ENCODE measurements at regions not wholly inside any gene's neighbourhood (a gene's known extent, or its start where the extent isn't known, plus 50 kb on each side); places are given as distances from the start of the nearest gene placed in this dataset.

GRCh38 chr15:98277602-98278001, 317.1 kb downstream of the ARRDC4 start:
- no peak for DNase-seq

GRCh38 chr15:98280284-98280975, 319.9 kb downstream of the ARRDC4 start:
- DNase-seq = no peak

- DNase-seq = no peak
Measured at GRCh38 chr15:98281130-98281529, 320.6 kb downstream of the ARRDC4 start.

- DNase-seq = no peak
Measured at GRCh38 chr15:98282656-98283332, 322.3 kb downstream of the ARRDC4 start.

GRCh38 chr15:98286200-98286599, 325.7 kb downstream of the ARRDC4 start:
- no peak for DNase-seq

GRCh38 chr15:98286831-98287230, 326.3 kb downstream of the ARRDC4 start:
- no peak for DNase-seq

GRCh38 chr15:98288091-98288590, 327.6 kb downstream of the ARRDC4 start:
- peak; percentile 8 for DNase-seq

- DNase-seq = no peak
Measured at GRCh38 chr15:98289747-98290146, 329.2 kb downstream of the ARRDC4 start.

GRCh38 chr15:98292442-98293240, 332.1 kb downstream of the ARRDC4 start:
- DNase-seq = peak; percentile 42

- no peak for DNase-seq
Measured at GRCh38 chr15:98294126-98294525, 333.6 kb downstream of the ARRDC4 start.

- peak; percentile 59 for DNase-seq
Measured at GRCh38 chr15:98295101-98295759, 334.7 kb downstream of the ARRDC4 start.

GRCh38 chr15:98296653-98297052, 336.1 kb downstream of the ARRDC4 start:
- DNase-seq = no peak

- DNase-seq = no peak
Measured at GRCh38 chr15:98304371-98304770, 343.9 kb downstream of the ARRDC4 start.

- no peak for DNase-seq
Measured at GRCh38 chr15:98308117-98308516, 340.2 kb upstream of the IGF1R start.

GRCh38 chr15:98311566-98312188, 336.7 kb upstream of the IGF1R start:
- peak; percentile 92 for DNase-seq

- no peak for DNase-seq
Measured at GRCh38 chr15:98312913-98313312, 335.4 kb upstream of the IGF1R start.

GRCh38 chr15:98315971-98316370, 332.4 kb upstream of the IGF1R start:
- DNase-seq = no peak

GRCh38 chr15:98321896-98322295, 326.4 kb upstream of the IGF1R start:
- DNase-seq = peak; percentile 62

GRCh38 chr15:98322581-98322980, 325.8 kb upstream of the IGF1R start:
- DNase-seq = no peak

- DNase-seq = no peak
Measured at GRCh38 chr15:98324341-98324970, 323.9 kb upstream of the IGF1R start.

GRCh38 chr15:98326804-98327203, 321.5 kb upstream of the IGF1R start:
- DNase-seq = no peak

Data from tongue (tissue), 1 donor.